Vagina (tissue), 2 donors: ENCODE measurements at regions not wholly inside any gene's neighbourhood (a gene's known extent, or its start where the extent isn't known, plus 50 kb on each side); places are given as distances from the start of the nearest gene placed in this dataset.

Source experiments
- DNase-seq, 2 donors: peaks; one replicate each; pipeline ENCODE4 v3.0.0-alpha.2; 2017; ENCODE audit errors: extremely low spot score in 2 of 2
- H3K27ac ChIP-seq: fragments of 200-600 bp; sonication (generic); one replicate; pipeline ENCODE4 v1.5.1; 2019
- H3K27me3 ChIP-seq: fragments of 200-600 bp; sonication (generic); one replicate; pipeline ENCODE4 v1.5.1; 2019
- H3K36me3 ChIP-seq, 2 donors: fragments of 200-600 bp; sonication (generic); one replicate each; pipeline ENCODE4 v1.5.1; 2017 to 2019
- H3K4me1 ChIP-seq: fragments of 200-600 bp; sonication (generic); one replicate; pipeline ENCODE4 v1.5.1; 2019
- H3K4me3 ChIP-seq, 2 donors: fragments of 200-600 bp; sonication (generic); 1 replicate in 1 of 2; 2 replicates in 1 of 2; pipeline ENCODE4 v1.5.1; 2016 to 2019
- H3K9me3 ChIP-seq: fragments of 200-600 bp; sonication (generic); one replicate; pipeline ENCODE4 v1.5.1; 2019
- CTCF ChIP-seq, 3 experiments: fragments of 450-650 bp in 2 of 3; fragments of 200-600 bp in 1 of 3; sonication (generic) in 1 of 3; IDR thresholded peaks; one replicate each; pipeline ENCODE4 v1.5.1; 2017 to 2019; ENCODE audit warnings: antibody characterized with exemption in 3 of 3, mild to moderate bottlenecking in 2 of 3, moderate library complexity in 2 of 3
- POLR2A ChIP-seq, 2 donors: fragments of 450-650 bp; IDR thresholded peaks; one replicate each; pipeline ENCODE4 v1.6.1; 2017; ENCODE audit warnings: antibody characterized with exemption in 2 of 2, mild to moderate bottlenecking in 2 of 2, moderate library complexity in 2 of 2
- POLR2AphosphoS5 ChIP-seq, 2 donors: sonication (generic); formaldehyde crosslinking; IDR thresholded peaks; one replicate each; pipeline ENCODE4 v1.9.0; 2017; ENCODE audit warnings: antibody characterized with exemption in 2 of 2, mild to moderate bottlenecking in 2 of 2, low read depth in 1 of 2; ENCODE audit not compliant: insufficient read depth in 1 of 2
- intact Hi-C: fragments of 100-400 bp; cut with DNase I; formaldehyde crosslinking; loops from one replicate; pipeline ENCODE4 v1.15.1; 2023

- TF ChIP-seq POLR2AphosphoS5 (IDR thresholded peaks at IDR 0.05; ENCODE audit: insufficient read depth in 1 of 2, low read depth in 1 of 2) (no peak), POLR2A (IDR thresholded peaks at IDR 0.05) (no peak), CTCF (IDR thresholded peaks at IDR 0.05) (no peak)
- Histone ChIP-seq H3K27ac (no peak overlapping the region), H3K9me3 (no peaks in the 10 kb centered on the region), H3K4me1 (no peaks in the 10 kb centered on the region), H3K4me3 (no peak overlapping the region), H3K36me3 (no peaks in the 10 kb centered on the region), H3K27me3 (no peaks in the 10 kb centered on the region)
- no peak for DNase-seq
- intact Hi-C loops: no loop called here
Observed at GRCh38 chr13:80245162-80245733, 95.7 kb downstream of the SPRY2 start.

GRCh38 chr13:80244574-80244973 is 96.4 kb downstream of the SPRY2 start:
- Histone ChIP-seq H3K27ac (no peak overlapping the region), H3K4me3 (no peak overlapping the region), H3K36me3 (no peaks in the 10 kb centered on the region), H3K27me3 (no peaks in the 10 kb centered on the region), H3K9me3 (no peaks in the 10 kb centered on the region), H3K4me1 (no peaks in the 10 kb centered on the region)
- intact Hi-C loops: no loop called here
- TF ChIP-seq POLR2AphosphoS5 (IDR thresholded peaks at IDR 0.05; ENCODE audit: insufficient read depth in 1 of 2, low read depth in 1 of 2) (no peak), CTCF (IDR thresholded peaks at IDR 0.05) (no peak), POLR2A (IDR thresholded peaks at IDR 0.05) (no peak)
- no peak for DNase-seq

- TF ChIP-seq POLR2AphosphoS5 (IDR thresholded peaks at IDR 0.05; ENCODE audit: insufficient read depth in 1 of 2, low read depth in 1 of 2): no peak
- TF ChIP-seq POLR2A (IDR thresholded peaks at IDR 0.05): no peak
- no peak for TF ChIP-seq CTCF (IDR thresholded peaks at IDR 0.05)
Observed at GRCh38 chr13:80242728-80243427, 98.0 kb downstream of the SPRY2 start.

GRCh38 chr13:80239571-80240255 is 101.2 kb downstream of the SPRY2 start:
- no peaks in the 10 kb centered on the region for H3K9me3 ChIP-seq
- H3K27me3 ChIP-seq: no peaks in the 10 kb centered on the region
- H3K36me3 ChIP-seq: no peaks in the 10 kb centered on the region
- no peak for DNase-seq
- TF ChIP-seq CTCF (IDR thresholded peaks at IDR 0.05): no peak
- no peak for TF ChIP-seq POLR2A (IDR thresholded peaks at IDR 0.05)
- TF ChIP-seq POLR2AphosphoS5 (IDR thresholded peaks at IDR 0.05; ENCODE audit: insufficient read depth in 1 of 2, low read depth in 1 of 2): no peak
- H3K4me1 ChIP-seq: peaks cover 8% of the 10 kb centered on the region
- no peak overlapping the region for H3K27ac ChIP-seq
- no peak overlapping the region for H3K4me3 ChIP-seq
- intact Hi-C loops: no loop called here

More at GRCh38 chr13:80242728-80243427, 98.0 kb downstream of the SPRY2 start:
- Histone ChIP-seq H3K4me3 (no peak overlapping the region), H3K36me3 (no peaks in the 10 kb centered on the region), H3K27me3 (no peaks in the 10 kb centered on the region), H3K27ac (no peak overlapping the region), H3K4me1 (no peaks in the 10 kb centered on the region), H3K9me3 (no peaks in the 10 kb centered on the region)
- intact Hi-C loops: no loop called here
- DNase-seq: no peak

GRCh38 chr13:80239116-80239515 is 101.8 kb downstream of the SPRY2 start:
- Histone ChIP-seq H3K27me3 (no peaks in the 10 kb centered on the region), H3K9me3 (no peaks in the 10 kb centered on the region), H3K4me3 (no peak overlapping the region), H3K36me3 (no peaks in the 10 kb centered on the region), H3K4me1 (peaks cover 8% of the 10 kb centered on the region), H3K27ac (no peak overlapping the region)
- intact Hi-C loops: no loop called here
- no peak for DNase-seq
- no peak for TF ChIP-seq POLR2AphosphoS5 (IDR thresholded peaks at IDR 0.05; ENCODE audit: insufficient read depth in 1 of 2, low read depth in 1 of 2)
- no peak for TF ChIP-seq POLR2A (IDR thresholded peaks at IDR 0.05)
- TF ChIP-seq CTCF (IDR thresholded peaks at IDR 0.05): no peak
